ENCODE measurements at regions not wholly inside any gene's neighbourhood (a gene's known extent, or its start where the extent isn't known, plus 50 kb on each side); places are given as distances from the start of the nearest gene placed in this dataset.

GRCh38 chr20:52280407-52280806 lies 88.8 kb upstream of the ZFP64 start:
- no peak for DNase-seq (ENCODE audit: insufficient read length)
- TF ChIP-seq TAF1 (IDR thresholded peaks at IDR 0.05; ENCODE audit: borderline replicate concordance, low read depth, low read length), result no peak
- TF ChIP-seq POLR2A (IDR thresholded peaks at IDR 0.05; ENCODE audit: low read depth, low read length), result no peak
- TF ChIP-seq POLR2AphosphoS5 (IDR thresholded peaks at IDR 0.05; ENCODE audit: low read depth, low read length), result no peak
- FAIRE-seq, result no peak

GRCh38 chr20:52279706-52280105 lies 88.1 kb upstream of the ZFP64 start:
- DNase-seq (ENCODE audit: insufficient read length) (no peak), FAIRE-seq (no peak)
- TF ChIP-seq POLR2AphosphoS5 (IDR thresholded peaks at IDR 0.05; ENCODE audit: low read depth, low read length) (no peak), TAF1 (IDR thresholded peaks at IDR 0.05; ENCODE audit: borderline replicate concordance, low read depth, low read length) (no peak), POLR2A (IDR thresholded peaks at IDR 0.05; ENCODE audit: low read depth, low read length) (no peak)

- DNase-seq (ENCODE audit: insufficient read length) (no peak), FAIRE-seq (no peak)
Observed at GRCh38 chr20:52275181-52275691, 83.7 kb upstream of the ZFP64 start.

DNA sequence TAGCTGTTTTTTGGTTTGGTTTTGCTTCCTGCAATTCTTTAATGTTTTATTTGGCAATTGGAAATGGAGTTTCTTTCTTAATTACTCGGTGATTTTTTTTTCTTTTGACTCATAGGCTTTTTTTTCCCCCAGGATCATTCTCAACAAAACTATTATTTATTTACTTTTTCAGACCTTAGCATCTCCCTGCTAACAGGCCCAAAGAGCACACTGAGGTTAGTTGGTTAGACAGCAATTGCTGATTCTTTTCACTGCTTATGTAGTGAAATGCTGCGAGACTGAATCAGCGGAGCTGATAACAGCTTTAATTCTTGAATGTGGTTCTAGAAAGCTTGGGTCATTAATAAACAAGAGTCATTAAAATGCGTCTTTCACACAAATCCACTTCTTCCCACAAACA lies 79.1 kb upstream of the ZFP64 start:
- DNase-seq (ENCODE audit: insufficient read length) (no peak), FAIRE-seq (no peak)
- TF ChIP-seq POLR2A (IDR thresholded peaks at IDR 0.05; ENCODE audit: low read depth, low read length), result no peak
- no peak for TF ChIP-seq POLR2AphosphoS5 (IDR thresholded peaks at IDR 0.05; ENCODE audit: low read depth, low read length)
- no peak for TF ChIP-seq TAF1 (IDR thresholded peaks at IDR 0.05; ENCODE audit: borderline replicate concordance, low read depth, low read length)

More at GRCh38 chr20:52275181-52275691, 83.7 kb upstream of the ZFP64 start:
- TF ChIP-seq POLR2AphosphoS5 (IDR thresholded peaks at IDR 0.05; ENCODE audit: low read depth, low read length) (no peak), POLR2A (IDR thresholded peaks at IDR 0.05; ENCODE audit: low read depth, low read length) (no peak), TAF1 (IDR thresholded peaks at IDR 0.05; ENCODE audit: borderline replicate concordance, low read depth, low read length) (no peak)

GRCh38 chr20:52270001-52270606 lies 78.5 kb upstream of the ZFP64 start:
- DNase-seq (ENCODE audit: insufficient read length), result no peak
- FAIRE-seq, result no peak
- TF ChIP-seq POLR2AphosphoS5 (IDR thresholded peaks at IDR 0.05; ENCODE audit: low read depth, low read length) (no peak), POLR2A (IDR thresholded peaks at IDR 0.05; ENCODE audit: low read depth, low read length) (no peak), TAF1 (IDR thresholded peaks at IDR 0.05; ENCODE audit: borderline replicate concordance, low read depth, low read length) (no peak)

DNA sequence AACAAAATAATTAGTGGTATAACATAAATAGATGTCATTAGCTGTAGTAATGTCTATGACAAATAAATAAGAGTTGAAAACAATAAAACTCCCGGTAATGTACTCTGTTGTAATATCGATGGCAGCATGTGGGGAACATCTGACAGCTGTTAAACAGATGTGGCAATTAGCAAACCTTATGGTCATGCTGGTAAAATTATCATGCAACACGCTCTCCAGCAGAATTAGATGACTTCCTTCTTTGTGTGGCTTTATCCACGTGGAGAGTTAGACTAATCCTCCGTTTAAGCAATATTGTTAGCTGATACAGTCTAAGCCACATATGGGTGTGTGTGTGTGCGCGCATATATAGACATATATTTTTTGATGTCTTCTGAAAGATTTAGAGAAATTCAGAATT lies 77.7 kb upstream of the ZFP64 start:
- no peak for DNase-seq (ENCODE audit: insufficient read length)
- no peak for TF ChIP-seq POLR2A (IDR thresholded peaks at IDR 0.05; ENCODE audit: low read depth, low read length)
- TF ChIP-seq TAF1 (IDR thresholded peaks at IDR 0.05; ENCODE audit: borderline replicate concordance, low read depth, low read length), result no peak
- no peak for FAIRE-seq

DNA sequence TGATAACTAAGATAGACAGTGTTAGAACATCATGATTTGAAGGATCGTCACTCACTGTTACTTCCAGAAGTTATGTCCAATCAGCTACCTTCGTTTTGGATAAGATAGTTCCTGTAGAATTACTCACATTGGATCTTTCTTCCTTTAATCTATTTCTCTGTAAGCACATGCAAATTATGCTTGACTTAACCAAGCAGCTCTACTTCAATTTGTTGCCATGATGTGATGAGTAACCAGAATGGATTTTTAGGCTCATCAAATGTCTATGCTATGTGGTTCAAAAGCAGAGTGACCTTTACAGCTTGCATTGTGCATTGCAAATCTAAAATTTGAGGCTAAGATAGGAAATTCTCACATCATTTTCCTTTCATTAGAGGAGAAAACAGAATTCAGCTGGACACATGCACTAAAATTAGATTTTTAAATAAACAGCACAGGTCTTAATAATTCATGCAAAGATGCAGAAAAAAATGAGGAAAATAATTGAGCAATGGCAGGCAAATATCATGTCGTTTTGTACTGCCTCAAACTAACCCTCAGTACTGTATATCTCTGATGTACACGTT lies 76.7 kb upstream of the ZFP64 start:
- DNase-seq (ENCODE audit: insufficient read length), result no peak
- FAIRE-seq, result no peak
- TF ChIP-seq POLR2A (IDR thresholded peaks at IDR 0.05; ENCODE audit: low read depth, low read length) (no peak), TAF1 (IDR thresholded peaks at IDR 0.05; ENCODE audit: borderline replicate concordance, low read depth, low read length) (no peak), POLR2AphosphoS5 (IDR thresholded peaks at IDR 0.05; ENCODE audit: low read depth, low read length) (no peak)

GRCh38 chr20:52267418-52267817 lies 75.8 kb upstream of the ZFP64 start:
- FAIRE-seq (no peak), DNase-seq (ENCODE audit: insufficient read length) (no peak)
- TF ChIP-seq POLR2AphosphoS5 (IDR thresholded peaks at IDR 0.05; ENCODE audit: low read depth, low read length) (no peak), POLR2A (IDR thresholded peaks at IDR 0.05; ENCODE audit: low read depth, low read length) (no peak), TAF1 (IDR thresholded peaks at IDR 0.05; ENCODE audit: borderline replicate concordance, low read depth, low read length) (no peak)

DNA sequence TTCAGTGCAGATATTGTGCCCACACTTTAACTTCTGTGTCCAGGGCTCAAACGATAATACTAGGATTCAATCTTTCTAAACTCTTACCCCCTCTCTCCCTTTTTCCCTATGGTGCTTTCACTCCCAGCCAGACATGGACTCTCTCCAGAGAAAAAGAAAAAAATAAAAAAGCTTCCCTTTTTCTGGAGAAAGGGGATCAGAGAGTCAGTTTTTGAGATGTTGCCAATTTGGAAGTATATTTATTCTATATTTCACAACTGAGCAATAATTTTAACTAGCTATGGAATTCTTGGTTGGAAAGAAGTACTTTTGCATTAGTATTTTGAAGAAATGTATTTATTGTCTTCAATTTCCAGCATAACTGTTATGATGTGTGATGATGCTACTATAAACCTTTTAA lies 72.2 kb upstream of the ZFP64 start:
- TF ChIP-seq POLR2A (IDR thresholded peaks at IDR 0.05; ENCODE audit: low read depth, low read length) (no peak), POLR2AphosphoS5 (IDR thresholded peaks at IDR 0.05; ENCODE audit: low read depth, low read length) (no peak), TAF1 (IDR thresholded peaks at IDR 0.05; ENCODE audit: borderline replicate concordance, low read depth, low read length) (no peak)
- no peak for FAIRE-seq
- no peak for DNase-seq (ENCODE audit: insufficient read length)

DNA sequence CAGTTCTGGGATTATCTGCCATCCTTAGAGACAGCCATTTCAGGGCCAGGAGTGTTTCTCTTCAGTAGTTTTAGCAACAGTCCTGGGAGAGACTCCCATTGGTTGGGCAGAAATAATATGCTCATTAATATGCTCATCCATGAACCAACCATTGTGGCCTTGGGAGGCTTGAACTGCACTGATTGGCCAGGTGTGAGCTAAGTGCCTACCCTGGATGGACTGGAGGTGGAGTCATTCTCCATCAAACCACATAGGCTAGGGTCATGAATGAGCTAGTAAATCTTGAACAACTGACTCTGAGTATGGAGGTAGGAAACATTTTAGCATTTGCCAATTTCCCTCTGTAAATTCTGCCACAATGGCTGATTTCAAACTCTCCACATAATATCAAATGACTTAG lies 70.2 kb upstream of the ZFP64 start:
- no peak for FAIRE-seq
- no peak for DNase-seq (ENCODE audit: insufficient read length)
- TF ChIP-seq POLR2AphosphoS5 (IDR thresholded peaks at IDR 0.05; ENCODE audit: low read depth, low read length), result no peak
- TF ChIP-seq TAF1 (IDR thresholded peaks at IDR 0.05; ENCODE audit: borderline replicate concordance, low read depth, low read length), result no peak
- no peak for TF ChIP-seq POLR2A (IDR thresholded peaks at IDR 0.05; ENCODE audit: low read depth, low read length)

GRCh38 chr20:52259295-52259694 lies 67.7 kb upstream of the ZFP64 start:
- FAIRE-seq (no peak), DNase-seq (ENCODE audit: insufficient read length) (no peak)
- TF ChIP-seq TAF1 (IDR thresholded peaks at IDR 0.05; ENCODE audit: borderline replicate concordance, low read depth, low read length) (no peak), POLR2AphosphoS5 (IDR thresholded peaks at IDR 0.05; ENCODE audit: low read depth, low read length) (no peak), POLR2A (IDR thresholded peaks at IDR 0.05; ENCODE audit: low read depth, low read length) (no peak)

DNA sequence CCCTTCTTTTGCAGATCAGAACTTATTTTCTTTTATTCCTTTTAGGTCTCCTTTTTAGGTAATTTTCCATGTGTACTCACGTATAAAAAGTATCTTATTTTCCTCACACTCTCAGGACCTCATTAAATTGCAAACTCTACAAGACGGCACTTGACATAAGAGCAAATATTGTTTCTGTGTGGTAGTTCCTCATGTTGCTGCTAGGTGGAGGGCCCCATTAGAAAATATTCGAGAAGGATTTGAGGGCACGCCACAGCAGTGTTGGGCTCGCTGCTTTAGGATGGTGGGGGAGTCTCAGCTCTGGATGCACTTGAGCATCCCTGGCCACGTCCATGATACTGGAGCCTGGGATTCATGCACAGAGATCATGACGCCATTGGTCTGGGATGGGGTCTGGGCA lies 64.9 kb upstream of the ZFP64 start:
- TF ChIP-seq TAF1 (IDR thresholded peaks at IDR 0.05; ENCODE audit: borderline replicate concordance, low read depth, low read length) (no peak), POLR2A (IDR thresholded peaks at IDR 0.05; ENCODE audit: low read depth, low read length) (no peak), POLR2AphosphoS5 (IDR thresholded peaks at IDR 0.05; ENCODE audit: low read depth, low read length) (no peak)
- FAIRE-seq (no peak), DNase-seq (ENCODE audit: insufficient read length) (no peak)

Data from GM12892 (cell line).